ENCODE measurements at regions not wholly inside any gene's neighbourhood (a gene's known extent, or its start where the extent isn't known, plus 50 kb on each side); places are given as distances from the start of the nearest gene placed in this dataset.

DNA sequence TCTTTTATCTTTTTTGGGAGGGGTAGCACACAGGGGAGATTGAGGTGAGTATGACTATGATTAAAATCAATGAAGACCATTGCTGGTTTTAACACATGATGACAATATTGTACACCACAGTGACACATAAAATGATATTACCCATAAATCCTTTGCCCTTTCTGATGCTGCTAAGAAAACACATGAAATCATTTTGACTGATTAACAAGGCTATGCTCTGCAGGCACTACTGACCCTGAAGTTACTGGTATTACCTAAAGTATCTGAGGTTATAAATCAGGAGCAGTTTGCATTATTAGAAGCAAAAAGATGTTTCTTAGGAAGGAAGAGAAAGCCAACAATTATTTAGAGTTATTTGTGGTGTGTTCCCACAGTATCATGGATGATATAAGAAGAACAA lies 701.2 kb upstream of the PTBP2 start:
- H3K4me3 ChIP-seq: no peak overlapping the region
- in situ Hi-C loops (cut with MboI; ENCODE audit: low pct_ligation_motif_present in 1 of 4, low pct_unique_long_range_greater_than_20kb in 1 of 4, low sequenced_read_pairs in 3 of 4): no loop called here
- DNase-seq: no peak

DNA sequence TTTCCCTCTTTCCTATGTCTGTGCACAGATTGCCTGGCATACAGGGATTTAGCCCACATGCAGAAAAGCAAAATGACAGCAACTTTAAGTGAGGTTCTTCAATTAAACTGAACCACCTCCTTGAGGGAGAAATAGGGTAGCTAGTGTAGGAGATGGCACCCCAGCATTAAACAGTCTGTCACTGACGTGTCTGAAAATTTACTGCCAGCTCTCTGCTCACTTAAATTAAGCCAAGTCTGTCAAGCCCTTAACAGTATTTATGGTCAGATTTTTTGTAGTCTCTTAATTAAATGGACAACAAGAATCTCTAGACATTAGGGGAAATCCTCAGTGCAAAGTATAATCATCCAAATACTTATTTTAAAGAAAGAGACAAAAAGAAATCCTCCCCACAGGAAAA lies 696.5 kb upstream of the PTBP2 start:
- 65 to 71% methylated on average over 1 of the region's 1 CpG for WGBS, 2 donors (ENCODE audit: low coverage in 1 of 2)
- in situ Hi-C loops (cut with MboI; ENCODE audit: low pct_ligation_motif_present in 1 of 4, low pct_unique_long_range_greater_than_20kb in 1 of 4, low sequenced_read_pairs in 3 of 4): no loop called here
- DNase-seq: no peak

More for the DNA sequence above, 701.2 kb upstream of the PTBP2 start:
- Histone ChIP-seq H3K4me1 (no peaks in the 10 kb centered on the region), H3K36me3 (no peaks in the 10 kb centered on the region), H3K27me3 (no peaks in the 10 kb centered on the region), H3K27ac (no peak overlapping the region), H3K9me3 (no peaks in the 10 kb centered on the region)
- TF ChIP-seq POLR2A (IDR thresholded peaks at IDR 0.05) (no peak), POLR2AphosphoS5 (IDR thresholded peaks at IDR 0.05) (no peak), EP300 (IDR thresholded peaks at IDR 0.05; ENCODE audit: low read depth) (no peak)
- TF ChIP-seq, protein P1, sequence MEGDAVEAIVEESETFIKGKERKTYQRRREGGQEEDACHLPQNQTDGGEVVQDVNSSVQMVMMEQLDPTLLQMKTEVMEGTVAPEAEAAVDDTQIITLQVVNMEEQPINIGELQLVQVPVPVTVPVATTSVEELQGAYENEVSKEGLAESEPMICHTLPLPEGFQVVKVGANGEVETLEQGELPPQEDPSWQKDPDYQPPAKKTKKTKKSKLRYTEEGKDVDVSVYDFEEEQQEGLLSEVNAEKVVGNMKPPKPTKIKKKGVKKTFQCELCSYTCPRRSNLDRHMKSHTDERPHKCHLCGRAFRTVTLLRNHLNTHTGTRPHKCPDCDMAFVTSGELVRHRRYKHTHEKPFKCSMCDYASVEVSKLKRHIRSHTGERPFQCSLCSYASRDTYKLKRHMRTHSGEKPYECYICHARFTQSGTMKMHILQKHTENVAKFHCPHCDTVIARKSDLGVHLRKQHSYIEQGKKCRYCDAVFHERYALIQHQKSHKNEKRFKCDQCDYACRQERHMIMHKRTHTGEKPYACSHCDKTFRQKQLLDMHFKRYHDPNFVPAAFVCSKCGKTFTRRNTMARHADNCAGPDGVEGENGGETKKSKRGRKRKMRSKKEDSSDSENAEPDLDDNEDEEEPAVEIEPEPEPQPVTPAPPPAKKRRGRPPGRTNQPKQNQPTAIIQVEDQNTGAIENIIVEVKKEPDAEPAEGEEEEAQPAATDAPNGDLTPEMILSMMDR (IDR thresholded peaks at IDR 0.05): no peak
- intact Hi-C loops (cut with DNase I; ENCODE audit: low total_unique reads): no loop called here

DNA sequence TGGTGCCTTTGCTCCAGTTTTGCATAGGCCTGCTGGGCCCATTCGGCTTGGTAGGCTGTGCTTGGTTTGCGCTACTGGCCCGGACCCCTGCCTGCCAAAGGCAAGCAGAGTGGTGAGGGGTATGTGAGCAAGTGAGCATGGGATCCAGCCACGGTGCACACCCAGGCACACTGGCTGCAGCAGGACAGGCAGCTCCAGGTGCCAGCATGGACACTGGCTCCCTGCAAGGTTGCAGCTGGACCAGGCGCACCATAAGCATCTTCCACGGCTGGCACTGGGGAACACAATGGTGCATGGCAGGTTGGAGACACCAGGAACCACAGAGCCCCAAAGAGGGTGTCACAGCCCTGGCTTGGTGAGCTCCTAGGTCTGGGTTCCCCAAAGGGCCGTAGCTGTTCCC lies 693.5 kb upstream of the PTBP2 start:
- in situ Hi-C loops (cut with MboI; ENCODE audit: low pct_ligation_motif_present in 1 of 4, low pct_unique_long_range_greater_than_20kb in 1 of 4, low sequenced_read_pairs in 3 of 4) (no loop called here), intact Hi-C loops (cut with DNase I; ENCODE audit: low total_unique reads) (no loop called here)
- Histone ChIP-seq H3K4me1 (no peaks in the 10 kb centered on the region), H3K27ac (no peak overlapping the region), H3K27me3 (no peaks in the 10 kb centered on the region), H3K4me3 (no peak overlapping the region), H3K9me3 (no peaks in the 10 kb centered on the region), H3K36me3 (no peaks in the 10 kb centered on the region)
- TF ChIP-seq EP300 (IDR thresholded peaks at IDR 0.05; ENCODE audit: low read depth): no peak
- no peak for TF ChIP-seq POLR2A (IDR thresholded peaks at IDR 0.05)
- TF ChIP-seq, protein P1 (IDR thresholded peaks at IDR 0.05): no peak
- TF ChIP-seq POLR2AphosphoS5 (IDR thresholded peaks at IDR 0.05): no peak
- no peak for DNase-seq
- whole genome bisulfite sequencing, 2 donors (ENCODE audit: low coverage in 1 of 2): 87% methylated on average over 7 of the region's 7 CpGs; no CpG with 5 or more reads in 1 of the 2 donors

More for the DNA sequence above, 696.5 kb upstream of the PTBP2 start:
- H3K4me1 ChIP-seq: no peaks in the 10 kb centered on the region
- intact Hi-C loops (cut with DNase I; ENCODE audit: low total_unique reads): no loop called here
- H3K4me3 ChIP-seq: no peak overlapping the region
- no peaks in the 10 kb centered on the region for H3K9me3 ChIP-seq
- H3K27me3 ChIP-seq: no peaks in the 10 kb centered on the region
- H3K27ac ChIP-seq: no peak overlapping the region
- H3K36me3 ChIP-seq: no peaks in the 10 kb centered on the region
- TF ChIP-seq, protein P1 (IDR thresholded peaks at IDR 0.05): no peak
- TF ChIP-seq EP300 (IDR thresholded peaks at IDR 0.05; ENCODE audit: low read depth) (no peak), POLR2A (IDR thresholded peaks at IDR 0.05) (no peak), POLR2AphosphoS5 (IDR thresholded peaks at IDR 0.05) (no peak)

DNA sequence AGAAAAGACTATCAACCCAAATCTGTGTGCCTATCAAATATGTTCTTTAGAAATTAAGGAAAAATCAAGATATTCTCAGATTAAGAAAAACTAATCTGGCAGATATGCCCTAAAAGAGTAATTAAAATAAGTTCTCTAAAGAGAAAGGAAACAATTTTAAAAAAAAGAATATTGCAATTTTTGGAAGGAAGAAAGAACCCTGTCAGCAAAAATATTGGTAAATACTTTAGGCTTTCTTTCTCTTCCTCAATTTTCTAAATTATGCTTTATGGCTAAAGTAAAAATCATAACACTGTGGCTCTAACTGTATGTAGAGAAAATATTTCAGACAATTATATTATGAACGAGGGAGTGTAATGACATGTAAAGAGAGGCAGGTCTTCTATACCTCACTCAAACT lies 691.3 kb upstream of the PTBP2 start:
- TF ChIP-seq EP300 (IDR thresholded peaks at IDR 0.05; ENCODE audit: low read depth) (no peak), POLR2A (IDR thresholded peaks at IDR 0.05) (no peak), POLR2AphosphoS5 (IDR thresholded peaks at IDR 0.05) (no peak)
- TF ChIP-seq, protein P1 (IDR thresholded peaks at IDR 0.05): no peak

More for the DNA sequence above, 691.3 kb upstream of the PTBP2 start:
- Histone ChIP-seq H3K4me3 (no peak overlapping the region), H3K27me3 (no peaks in the 10 kb centered on the region), H3K4me1 (no peaks in the 10 kb centered on the region), H3K9me3 (no peaks in the 10 kb centered on the region), H3K36me3 (no peaks in the 10 kb centered on the region), H3K27ac (no peak overlapping the region)
- intact Hi-C loops (cut with DNase I; ENCODE audit: low total_unique reads) (no loop called here), in situ Hi-C loops (cut with MboI; ENCODE audit: low pct_ligation_motif_present in 1 of 4, low pct_unique_long_range_greater_than_20kb in 1 of 4, low sequenced_read_pairs in 3 of 4) (no loop called here)
- DNase-seq: no peak
- WGBS, 2 donors (ENCODE audit: low coverage in 1 of 2): 74 to 100% methylated on average over 1 of the region's 1 CpG
